Left ventricle myocardium inferior (tissue), 1 donor: ENCODE measurements at regions not wholly inside any gene's neighbourhood (a gene's known extent, or its start where the extent isn't known, plus 50 kb on each side); places are given as distances from the start of the nearest gene placed in this dataset.

Experiments
- DNase-seq: peaks from one replicate; pipeline ENCODE4 v3.0.0-alpha.2; 2020
- H3K27ac ChIP-seq: fragments of 200-600 bp; replicated peaks from 2 replicates; pipeline ENCODE4 v1.8.0; 2021
- H3K27me3 ChIP-seq: fragments of 200-600 bp; 2 replicates; pipeline ENCODE4 v1.8.0; 2021; ENCODE audit warnings: low read depth
- H3K36me3 ChIP-seq: fragments of 200-600 bp; 2 replicates; pipeline ENCODE4 v1.8.0; 2021
- H3K4me1 ChIP-seq: fragments of 200-600 bp; 2 replicates; pipeline ENCODE4 v1.8.0; 2021
- H3K4me3 ChIP-seq: fragments of 200-600 bp; 2 replicates; pipeline ENCODE4 v1.8.0; 2021; ENCODE audit warnings: mild to moderate bottlenecking, moderate library complexity
- H3K9me3 ChIP-seq: fragments of 200-600 bp; replicated peaks from 2 replicates; pipeline ENCODE4 v1.8.0; 2021
- CTCF ChIP-seq: fragments of 200-600 bp; IDR thresholded peaks from 2 replicates; pipeline ENCODE4 v1.8.0; 2021; ENCODE audit warnings: antibody characterized with exemption, mild to moderate bottlenecking, borderline replicate concordance
- intact Hi-C: fragments of 100-400 bp; cut with micrococcal nuclease; formaldehyde crosslinking; loops from one replicate; pipeline ENCODE4 v1.11.0; 2022
- donor health status: DM: no; HTN: yes; CAD: no; lungs with severe emphysema.

- no peak for TF ChIP-seq CTCF
- Histone ChIP-seq H3K36me3 (no peaks in the 10 kb centered on the region), H3K27ac (no peak overlapping the region), H3K27me3 (peaks cover 4% of the 10 kb centered on the region), H3K4me3 (no peak overlapping the region), H3K9me3 (no peaks in the 10 kb centered on the region), H3K4me1 (peaks cover 51% of the 10 kb centered on the region)
- intact Hi-C loops, result no loop called here
- DNase-seq, result no peak
These were observed 70.4 kb upstream of the HPCAL1 start for GRCh38 chr2:10232096-10232815.

- Histone ChIP-seq H3K36me3 (no peaks in the 10 kb centered on the region), H3K4me1 (peaks cover 56% of the 10 kb centered on the region), H3K9me3 (no peaks in the 10 kb centered on the region), H3K27ac (no peak overlapping the region), H3K4me3 (no peak overlapping the region), H3K27me3 (peaks cover 4% of the 10 kb centered on the region)
- no peak for TF ChIP-seq CTCF
- intact Hi-C loops, result no loop called here
- no peak for DNase-seq
These were observed 69.3 kb upstream of the HPCAL1 start for GRCh38 chr2:10233131-10234012.

- no peak for DNase-seq
- no peak for TF ChIP-seq CTCF
- Histone ChIP-seq H3K27ac (no peak overlapping the region), H3K27me3 (peaks cover 4% of the 10 kb centered on the region), H3K4me3 (no peak overlapping the region), H3K36me3 (no peaks in the 10 kb centered on the region), H3K4me1 (peaks cover 56% of the 10 kb centered on the region), H3K9me3 (no peaks in the 10 kb centered on the region)
- intact Hi-C loops, result no loop called here
These were observed 68.7 kb upstream of the HPCAL1 start for GRCh38 chr2:10234013-10234306.

GRCh38 chr2:10234409-10235094 lies 68.2 kb upstream of the HPCAL1 start:
- Histone ChIP-seq H3K4me3 (no peak overlapping the region), H3K27me3 (peaks cover 4% of the 10 kb centered on the region), H3K9me3 (no peaks in the 10 kb centered on the region), H3K36me3 (no peaks in the 10 kb centered on the region), H3K27ac (peak overlapping the region; percentile 44), H3K4me1 (peaks cover 56% of the 10 kb centered on the region)
- intact Hi-C loops, result no loop called here
- DNase-seq, result no peak
- no peak for TF ChIP-seq CTCF

GRCh38 chr2:10235099-10235908 lies 67.4 kb upstream of the HPCAL1 start:
- Histone ChIP-seq H3K27ac (peak overlapping the region; percentile 44), H3K9me3 (no peaks in the 10 kb centered on the region), H3K36me3 (no peaks in the 10 kb centered on the region), H3K4me1 (peaks cover 57% of the 10 kb centered on the region), H3K4me3 (no peak overlapping the region), H3K27me3 (peaks cover 4% of the 10 kb centered on the region)
- no peak for DNase-seq
- intact Hi-C loops, result no loop called here
- no peak for TF ChIP-seq CTCF
